Posterior cingulate gyrus (tissue), 11 donors: ENCODE measurements at regions not wholly inside any gene's neighbourhood (a gene's known extent, or its start where the extent isn't known, plus 50 kb on each side); places are given as distances from the start of the nearest gene placed in this dataset.

Source experiments
- DNase-seq, 10 donors: peaks; one replicate each; pipeline versions ENCODE4 v3.0.0 to v3.0.0-alpha.2; 2020 to 2021; ENCODE audit warnings: mixed read lengths in 3 of 10
- intact Hi-C: fragments of 100-400 bp; cut with DNase I; formaldehyde crosslinking; loops from one replicate; pipeline ENCODE4 v1.15.1; 2023

GRCh38 chr21:35424122-35424521, 375.0 kb upstream of the RUNX1 start:
- no peak for DNase-seq
- intact Hi-C loops: no loop called here

GRCh38 chr21:35423709-35424108, 374.6 kb upstream of the RUNX1 start:
- no peak for DNase-seq
- intact Hi-C loops: no loop called here

- intact Hi-C loops: no loop called here
- DNase-seq: no peak
Measured at GRCh38 chr21:35422011-35422410, 372.9 kb upstream of the RUNX1 start.

GRCh38 chr21:35421221-35421620, 372.1 kb upstream of the RUNX1 start:
- intact Hi-C loops: no loop called here
- DNase-seq: no peak

GRCh38 chr21:35420656-35421055, 371.6 kb upstream of the RUNX1 start:
- DNase-seq: no peak
- intact Hi-C loops: no loop called here

GRCh38 chr21:35417762-35418161, 368.7 kb upstream of the RUNX1 start:
- intact Hi-C loops: no loop called here
- no peak for DNase-seq

- intact Hi-C loops: no loop called here
- DNase-seq: no peak
Measured at GRCh38 chr21:35416866-35417489, 367.9 kb upstream of the RUNX1 start.

GRCh38 chr21:35414507-35415139, 365.5 kb upstream of the RUNX1 start:
- no peak for DNase-seq
- intact Hi-C loops: no loop called here

GRCh38 chr21:35414056-35414455, 365.0 kb upstream of the RUNX1 start:
- no peak for DNase-seq
- intact Hi-C loops: no loop called here

- DNase-seq: no peak
- intact Hi-C loops: no loop called here
Measured at GRCh38 chr21:35412231-35412630, 363.1 kb upstream of the RUNX1 start.

GRCh38 chr21:35411434-35411833, 362.3 kb upstream of the RUNX1 start:
- intact Hi-C loops: loop anchor here (2.0 kb wide), 1 partner anchor 65 kb away; no protein-coding TSS in a partner anchor
- DNase-seq: peak in 1 of 10 donors; percentile 79

GRCh38 chr21:35410656-35411055, 361.6 kb upstream of the RUNX1 start:
- intact Hi-C loops: loop anchor here (2.0 kb wide), 1 partner anchor 66 kb away; no protein-coding TSS in a partner anchor
- no peak for DNase-seq

- intact Hi-C loops: loop anchor here (2.0 kb wide), 1 partner anchor 67 kb away; no protein-coding TSS in a partner anchor
Measured at GRCh38 chr21:35410123-35410522, 361.0 kb upstream of the RUNX1 start.

GRCh38 chr21:35408401-35408800, 359.3 kb upstream of the RUNX1 start:
- no peak for DNase-seq
- intact Hi-C loops: no loop called here

More at GRCh38 chr21:35410123-35410522, 361.0 kb upstream of the RUNX1 start:
- DNase-seq: no peak

GRCh38 chr21:35406635-35407034, 357.5 kb upstream of the RUNX1 start:
- intact Hi-C loops: no loop called here
- DNase-seq: no peak

- intact Hi-C loops: no loop called here
- no peak for DNase-seq
Measured at GRCh38 chr21:35405981-35406380, 356.9 kb upstream of the RUNX1 start.

- no peak for DNase-seq
- intact Hi-C loops: loop anchor here (5.0 kb wide), 1 partner anchor 517 kb away; no protein-coding TSS in a partner anchor
Measured at GRCh38 chr21:35404247-35404646, 355.1 kb upstream of the RUNX1 start.

- no peak for DNase-seq
- intact Hi-C loops: loop anchor here (5.0 kb wide), 1 partner anchor 515 kb away; no protein-coding TSS in a partner anchor
Measured at GRCh38 chr21:35402061-35402460, 353.0 kb upstream of the RUNX1 start.

GRCh38 chr21:35401476-35401875, 352.4 kb upstream of the RUNX1 start:
- intact Hi-C loops: loop anchor here (5.0 kb wide), 1 partner anchor 514 kb away; no protein-coding TSS in a partner anchor
- DNase-seq: no peak

GRCh38 chr21:35400233-35400939, 351.3 kb upstream of the RUNX1 start:
- intact Hi-C loops: loop anchor here (5.0 kb wide), 1 partner anchor 513 kb away; no protein-coding TSS in a partner anchor
- DNase-seq: no peak

GRCh38 chr21:35399706-35400105, 350.6 kb upstream of the RUNX1 start:
- no peak for DNase-seq
- intact Hi-C loops: loop anchor here (5.0 kb wide), 1 partner anchor 512 kb away; no protein-coding TSS in a partner anchor
